ENCODE measurements at regions not wholly inside any gene's neighbourhood (a gene's known extent, or its start where the extent isn't known, plus 50 kb on each side); places are given as distances from the start of the nearest gene placed in this dataset.

GRCh38 chr1:68623700-68624099 is 126.8 kb upstream of the DEPDC1 start:
- CTCF ChIA-PET: no interaction called here
- no peaks in the 10 kb centered on the region for H3K27me3 ChIP-seq (ENCODE audit: control insufficient read depth, insufficient read depth, low read length)
- POLR2A ChIA-PET: no interaction called here
- DNase-seq (ENCODE audit: low read depth, low spot score): no peak
- TF ChIP-seq CTCF (IDR thresholded peaks at IDR 0.05; ENCODE audit: low read depth, low read length): no peak
- H3K27ac ChIP-seq (ENCODE audit: low read depth, low read length): no peak overlapping the region
- H3K4me3 ChIP-seq (ENCODE audit: low read depth, low read length): no peak overlapping the region
- H3K9me3 ChIP-seq (ENCODE audit: control insufficient read depth, insufficient read depth, low read length): peaks cover 8% of the 10 kb centered on the region; the same call in 1 of the 2 replicates

- CTCF ChIA-PET: interaction anchor here (0.6 kb wide), 1 partner anchor 24 kb away, joined by 3 read pairs; no protein-coding TSS in a partner anchor
- H3K9me3 ChIP-seq (ENCODE audit: control insufficient read depth, insufficient read depth, low read length): peaks cover 8% of the 10 kb centered on the region; the same call in 1 of the 2 replicates
- no peak overlapping the region for H3K27ac ChIP-seq (ENCODE audit: low read depth, low read length)
- no peak overlapping the region for H3K4me3 ChIP-seq (ENCODE audit: low read depth, low read length)
- no peak for TF ChIP-seq CTCF (IDR thresholded peaks at IDR 0.05; ENCODE audit: low read depth, low read length)
- H3K27me3 ChIP-seq (ENCODE audit: control insufficient read depth, insufficient read depth, low read length): no peaks in the 10 kb centered on the region
- POLR2A ChIA-PET: no interaction called here
- no peak for DNase-seq (ENCODE audit: low read depth, low spot score)
Observed at GRCh38 chr1:68624233-68624632, 127.4 kb upstream of the DEPDC1 start.

- DNase-seq (ENCODE audit: low read depth, low spot score): no peak
- Histone ChIP-seq H3K27ac (ENCODE audit: low read depth, low read length) (no peak overlapping the region), H3K9me3 (ENCODE audit: control insufficient read depth, insufficient read depth, low read length) (peaks cover 1% of the 10 kb centered on the region; the same call in 1 of the 2 replicates), H3K27me3 (ENCODE audit: control insufficient read depth, insufficient read depth, low read length) (no peaks in the 10 kb centered on the region), H3K4me3 (ENCODE audit: low read depth, low read length) (no peak overlapping the region)
- no peak for TF ChIP-seq CTCF (IDR thresholded peaks at IDR 0.05; ENCODE audit: low read depth, low read length)
- POLR2A ChIA-PET: no interaction called here
- CTCF ChIA-PET: interaction anchor here (0.8 to 1.3 kb wide), 3 partner anchors 25 to 27 kb away, joined by 3 read pairs; no protein-coding TSS in a partner anchor
Observed at GRCh38 chr1:68625624-68626023, 128.7 kb upstream of the DEPDC1 start.

- no peak for DNase-seq (ENCODE audit: low read depth, low spot score)
Observed at GRCh38 chr1:68633141-68633919, 136.4 kb upstream of the DEPDC1 start.

More at GRCh38 chr1:68633141-68633919, 136.4 kb upstream of the DEPDC1 start:
- Histone ChIP-seq H3K27me3 (ENCODE audit: control insufficient read depth, insufficient read depth, low read length) (no peaks in the 10 kb centered on the region), H3K4me3 (ENCODE audit: low read depth, low read length) (no peak overlapping the region), H3K27ac (ENCODE audit: low read depth, low read length) (no peak overlapping the region), H3K9me3 (ENCODE audit: control insufficient read depth, insufficient read depth, low read length) (no peaks in the 10 kb centered on the region)
- POLR2A ChIA-PET: no interaction called here
- no peak for TF ChIP-seq CTCF (IDR thresholded peaks at IDR 0.05; ENCODE audit: low read depth, low read length)
- CTCF ChIA-PET: no interaction called here
